ENCODE measurements at regions not wholly inside any gene's neighbourhood (a gene's known extent, or its start where the extent isn't known, plus 50 kb on each side); places are given as distances from the start of the nearest gene placed in this dataset.

- WGBS, 2 donors: 50 to 60% methylated on average over 1 of the region's 1 CpG
- TF ChIP-seq CTCF (IDR thresholded peaks at IDR 0.05) (no peak), EP300 (IDR thresholded peaks at IDR 0.05) (no peak), POLR2A (IDR thresholded peaks at IDR 0.05) (no peak)
- H3K27me3 ChIP-seq: no peaks in the 10 kb centered on the region
Observed at GRCh38 chr4:175542786-175543185, 269.3 kb downstream of the GPM6A start.

GRCh38 chr4:175559126-175559525 is 252.9 kb downstream of the GPM6A start:
- no peak overlapping the region for H3K27ac ChIP-seq
- peaks cover 0 to 5% (median 0%) of the 10 kb centered on the region in 4 donors for H3K4me1 ChIP-seq
- H3K36me3 ChIP-seq: no peaks in the 10 kb centered on the region
- TF ChIP-seq EP300 (IDR thresholded peaks at IDR 0.05) (no peak), CTCF (IDR thresholded peaks at IDR 0.05) (no peak), POLR2A (IDR thresholded peaks at IDR 0.05) (no peak)
- no peaks in the 10 kb centered on the region for H3K9me3 ChIP-seq
- H3K27me3 ChIP-seq: no peaks in the 10 kb centered on the region
- no peak for DNase-seq (ENCODE audit: low spot score in 2 of 2)
- WGBS, 2 donors: 51 to 53% methylated on average over 6 of the region's 6 CpGs
- H3K4me3 ChIP-seq: no peak overlapping the region

More at GRCh38 chr4:175542786-175543185, 269.3 kb downstream of the GPM6A start:
- H3K9me3 ChIP-seq: peaks cover 0 to 8% (median 0%) of the 10 kb centered on the region in 4 donors
- no peaks in the 10 kb centered on the region for H3K36me3 ChIP-seq
- DNase-seq (ENCODE audit: low spot score in 2 of 2): no peak
- no peak overlapping the region for H3K4me3 ChIP-seq
- no peak overlapping the region for H3K27ac ChIP-seq
- H3K4me1 ChIP-seq: no peaks in the 10 kb centered on the region

- peaks cover 0 to 5% (median 0%) of the 10 kb centered on the region in 4 donors for H3K4me1 ChIP-seq
- no peaks in the 10 kb centered on the region for H3K36me3 ChIP-seq
- no peak overlapping the region for H3K4me3 ChIP-seq
- H3K27me3 ChIP-seq: no peaks in the 10 kb centered on the region
- no peak for TF ChIP-seq POLR2A (IDR thresholded peaks at IDR 0.05)
- TF ChIP-seq CTCF (IDR thresholded peaks at IDR 0.05): no peak
- TF ChIP-seq EP300 (IDR thresholded peaks at IDR 0.05): no peak
- WGBS, 2 donors: 49 to 51% methylated on average over 2 of the region's 2 CpGs
- no peak for DNase-seq (ENCODE audit: low spot score in 2 of 2)
- no peak overlapping the region for H3K27ac ChIP-seq
- H3K9me3 ChIP-seq: no peaks in the 10 kb centered on the region
Observed at GRCh38 chr4:175559526-175559925, 252.5 kb downstream of the GPM6A start.

GRCh38 chr4:175560604-175561003 is 251.5 kb downstream of the GPM6A start:
- H3K4me1 ChIP-seq: peaks cover 0 to 5% (median 0%) of the 10 kb centered on the region in 4 donors
- H3K9me3 ChIP-seq: no peaks in the 10 kb centered on the region
- 12 to 27% methylated on average over 1 of the region's 1 CpG for WGBS, 2 donors
- H3K36me3 ChIP-seq: no peaks in the 10 kb centered on the region
- no peak for TF ChIP-seq POLR2A (IDR thresholded peaks at IDR 0.05)
- TF ChIP-seq EP300 (IDR thresholded peaks at IDR 0.05): no peak
- TF ChIP-seq CTCF (IDR thresholded peaks at IDR 0.05): peak in 1 of 5 experiments; percentile 8
- H3K27me3 ChIP-seq: no peaks in the 10 kb centered on the region
- H3K27ac ChIP-seq: no peak overlapping the region
- no peak for DNase-seq (ENCODE audit: low spot score in 2 of 2)
- no peak overlapping the region for H3K4me3 ChIP-seq

- 58 to 65% methylated on average over 1 of the region's 1 CpG for WGBS, 2 donors
- H3K4me1 ChIP-seq: peaks cover 0 to 5% (median 0%) of the 10 kb centered on the region in 4 donors
Observed at GRCh38 chr4:175561696-175562095, 250.4 kb downstream of the GPM6A start.

More at GRCh38 chr4:175561696-175562095, 250.4 kb downstream of the GPM6A start:
- H3K4me3 ChIP-seq: no peak overlapping the region
- DNase-seq (ENCODE audit: low spot score in 2 of 2): no peak
- H3K27ac ChIP-seq: no peak overlapping the region
- no peak for TF ChIP-seq EP300 (IDR thresholded peaks at IDR 0.05)
- TF ChIP-seq POLR2A (IDR thresholded peaks at IDR 0.05): no peak
- no peak for TF ChIP-seq CTCF (IDR thresholded peaks at IDR 0.05)
- H3K36me3 ChIP-seq: no peaks in the 10 kb centered on the region
- no peaks in the 10 kb centered on the region for H3K9me3 ChIP-seq
- no peaks in the 10 kb centered on the region for H3K27me3 ChIP-seq

Data from tibial nerve (tissue), 4 donors.